Activated CD8-positive, alpha-beta memory T cell treated with anti-CD3 and anti-CD28 coated beads for 4 hours (primary cell): ENCODE measurements at regions not wholly inside any gene's neighbourhood (a gene's known extent, or its start where the extent isn't known, plus 50 kb on each side); places are given as distances from the start of the nearest gene placed in this dataset.
"Not testable (repeated sequence)": the region's sequence is repeated elsewhere in the genome, so short reads cannot be mapped to it uniquely, and the experiment has no call there.

Experiments
- DNase-seq, 2 donors: peaks; one replicate each; pipeline ENCODE4 v3.0.0-alpha.2; 2020; ENCODE audit warnings: low read depth in 2 of 2

- DNase-seq = no peak
Observed at GRCh38 chr3:110995461-110996231, 76.0 kb upstream of the NECTIN3 start.

GRCh38 chr3:110998766-110999165, 72.8 kb upstream of the NECTIN3 start:
- DNase-seq = not testable (repeated sequence)

- DNase-seq = not testable (repeated sequence)
Observed at GRCh38 chr3:111006485-111006884, 65.1 kb upstream of the NECTIN3 start.

DNA sequence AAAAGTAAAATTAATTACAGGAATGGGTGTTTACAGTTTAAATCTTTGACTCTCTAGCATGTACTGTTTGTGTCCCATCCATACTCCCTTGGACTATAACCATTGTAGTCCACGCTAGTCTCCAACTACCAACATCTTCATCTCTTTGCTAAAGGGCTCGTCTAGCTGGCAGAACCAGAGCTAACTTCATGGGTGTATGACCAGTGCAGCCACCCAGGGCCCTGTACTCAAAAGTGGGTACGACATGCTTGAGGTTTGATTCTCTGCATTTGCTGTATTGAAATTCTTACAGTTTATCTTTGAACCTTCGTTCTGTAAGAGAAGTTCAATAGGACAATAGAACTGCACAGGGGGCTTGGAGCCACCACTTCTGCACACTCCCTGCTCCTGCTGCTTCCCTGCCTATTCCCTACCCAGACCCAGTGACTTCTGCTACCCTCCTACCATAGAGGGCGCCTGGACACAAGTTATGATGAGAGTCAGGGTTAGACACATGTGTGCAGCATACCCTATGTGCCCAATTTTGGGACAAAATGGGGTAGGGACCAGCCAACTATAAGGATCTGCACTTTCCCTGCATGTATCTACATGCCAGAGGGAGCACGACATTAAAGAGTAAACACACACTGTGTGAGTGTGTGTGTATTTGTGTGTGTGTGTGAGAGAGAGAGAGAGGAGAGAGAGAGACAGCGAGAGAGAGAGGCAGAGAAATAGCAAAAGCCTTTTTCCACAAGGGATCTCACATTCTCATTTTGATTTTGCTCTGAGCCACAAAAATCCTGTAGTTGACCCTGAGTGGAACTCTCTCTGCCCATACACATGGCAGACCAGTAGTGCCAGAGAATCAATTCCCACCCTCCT, 59.0 kb upstream of the NECTIN3 start:
- no peak for DNase-seq
